ENCODE measurements at regions not wholly inside any gene's neighbourhood (a gene's known extent, or its start where the extent isn't known, plus 50 kb on each side); places are given as distances from the start of the nearest gene placed in this dataset.

GRCh38 chr10:128594688-128595087 lies 468.5 kb upstream of the MKI67 start:
- no peak for DNase-seq

DNA sequence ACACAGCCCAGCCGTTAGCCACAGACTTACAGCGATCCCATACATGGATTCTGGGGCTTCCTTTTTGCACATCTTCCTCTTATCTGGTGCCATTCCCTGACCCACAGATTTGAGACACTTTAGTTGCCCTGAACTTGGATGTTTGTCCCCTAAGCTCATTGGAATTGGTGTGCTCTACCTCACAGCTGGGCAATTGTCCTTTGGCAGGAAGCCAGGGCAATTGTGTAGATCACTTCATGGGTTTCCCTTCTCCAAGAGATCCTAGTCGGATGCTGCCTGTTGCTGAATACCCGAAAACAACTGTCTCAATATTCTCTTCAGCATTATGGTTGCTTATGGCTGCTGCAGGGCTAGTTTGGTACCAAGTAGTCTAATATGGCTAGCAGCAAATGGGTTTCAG lies 470.7 kb upstream of the MKI67 start:
- no peak for DNase-seq

GRCh38 chr10:128599030-128599429 lies 472.8 kb upstream of the MKI67 start:
- no peak for DNase-seq

- no peak for DNase-seq
These were observed 473.3 kb upstream of the MKI67 start for GRCh38 chr10:128599538-128599937.

DNA sequence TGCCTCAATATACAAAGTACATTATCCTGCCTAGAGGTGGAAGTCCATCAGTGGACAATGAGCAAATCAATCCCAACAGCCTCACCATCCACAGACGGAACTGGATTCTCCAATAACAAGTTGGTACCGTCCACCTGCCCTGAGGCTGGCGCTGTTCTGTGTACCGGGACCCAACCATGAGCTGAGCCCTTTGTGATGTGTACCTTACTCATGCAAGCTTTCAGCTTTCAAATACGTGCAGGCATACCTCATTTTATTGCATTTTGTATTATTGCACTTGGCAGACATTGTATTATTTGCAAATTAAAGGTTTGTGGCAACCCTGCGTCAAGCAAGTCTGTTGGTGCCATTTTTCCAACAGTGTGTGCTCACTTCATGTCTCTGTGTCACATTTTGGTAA lies 476.0 kb upstream of the MKI67 start:
- DNase-seq, result no peak

GRCh38 chr10:128604025-128604424 lies 477.8 kb upstream of the MKI67 start:
- no peak for DNase-seq

DNA sequence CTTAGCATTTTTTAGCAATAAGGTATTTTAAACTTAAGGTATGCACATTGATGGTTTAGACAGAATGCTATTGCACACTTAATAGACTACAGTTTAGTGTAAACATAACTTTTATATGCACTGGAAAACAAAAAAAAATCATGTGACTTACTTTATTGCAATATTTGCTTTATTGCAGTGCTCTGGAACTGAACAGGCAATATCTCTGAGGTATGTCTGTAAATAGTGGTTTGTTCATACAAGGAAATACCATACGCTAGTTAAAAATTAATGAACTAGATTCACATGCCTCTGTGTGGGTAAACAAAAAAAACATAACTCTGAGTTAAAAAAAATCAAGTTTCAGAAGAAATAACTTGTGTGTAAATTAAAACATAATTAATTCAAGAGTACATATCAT lies 479.0 kb upstream of the MKI67 start:
- no peak for DNase-seq

DNA sequence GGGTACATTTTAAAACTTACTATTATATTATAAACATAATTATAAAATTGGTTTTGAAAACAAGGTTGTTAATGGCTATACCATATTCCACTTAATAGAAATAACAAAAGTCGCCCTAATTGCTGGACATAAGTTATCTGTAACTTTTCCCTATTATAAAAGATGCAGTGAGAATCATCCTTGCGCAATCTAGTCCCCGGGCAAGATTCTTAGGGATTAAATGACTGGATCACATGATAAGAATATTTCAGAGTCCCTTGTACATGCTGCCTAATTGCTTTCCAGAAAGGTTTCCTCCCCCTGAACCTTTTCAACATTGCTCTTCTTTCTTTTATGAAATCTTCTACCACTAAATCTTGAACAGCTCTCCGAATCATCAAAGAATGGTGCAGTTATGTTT lies 479.8 kb upstream of the MKI67 start:
- no peak for DNase-seq

DNA sequence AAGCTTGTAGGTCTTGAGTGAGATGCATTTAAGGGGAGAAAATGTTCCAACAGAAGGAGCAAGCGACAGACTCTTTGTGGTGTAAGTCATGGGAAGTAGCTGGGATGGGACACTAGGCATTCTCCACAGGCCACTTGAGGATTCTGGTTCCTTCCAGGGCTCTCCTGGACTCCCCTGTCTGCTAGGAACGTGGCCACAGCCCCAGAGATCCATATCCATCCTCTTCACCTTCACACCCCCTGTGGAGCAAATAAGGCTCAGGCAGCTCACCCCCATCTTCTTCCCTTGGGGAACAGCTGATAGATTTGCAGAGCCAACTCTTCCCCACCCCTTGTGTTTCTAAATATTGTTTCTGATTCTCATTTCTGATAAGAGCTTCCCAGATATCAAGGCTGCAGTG lies 482.6 kb upstream of the MKI67 start:
- DNase-seq, result no peak

DNA sequence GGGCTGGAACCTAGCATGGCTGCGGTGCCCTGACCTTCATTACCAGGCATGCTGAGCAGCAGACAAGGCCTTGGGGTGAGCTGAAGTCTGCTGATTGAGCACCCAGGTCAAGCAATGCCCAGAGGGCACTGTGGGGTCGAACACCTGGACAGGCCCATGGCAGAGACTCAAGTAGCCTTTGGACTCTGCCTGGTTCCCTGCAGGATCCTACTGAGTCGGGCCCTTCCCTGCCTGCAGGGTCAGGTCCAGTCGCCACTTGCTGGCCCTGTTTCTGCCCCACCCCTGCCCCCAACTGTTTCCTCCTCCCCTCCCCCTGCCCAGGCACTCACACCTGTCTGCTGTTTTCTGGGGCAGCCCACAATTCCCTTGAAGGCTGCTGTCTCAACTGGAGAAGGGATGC lies 483.2 kb upstream of the MKI67 start:
- no peak for DNase-seq

- DNase-seq, result no peak
These were observed 483.9 kb upstream of the MKI67 start for GRCh38 chr10:128610113-128610512.

DNA sequence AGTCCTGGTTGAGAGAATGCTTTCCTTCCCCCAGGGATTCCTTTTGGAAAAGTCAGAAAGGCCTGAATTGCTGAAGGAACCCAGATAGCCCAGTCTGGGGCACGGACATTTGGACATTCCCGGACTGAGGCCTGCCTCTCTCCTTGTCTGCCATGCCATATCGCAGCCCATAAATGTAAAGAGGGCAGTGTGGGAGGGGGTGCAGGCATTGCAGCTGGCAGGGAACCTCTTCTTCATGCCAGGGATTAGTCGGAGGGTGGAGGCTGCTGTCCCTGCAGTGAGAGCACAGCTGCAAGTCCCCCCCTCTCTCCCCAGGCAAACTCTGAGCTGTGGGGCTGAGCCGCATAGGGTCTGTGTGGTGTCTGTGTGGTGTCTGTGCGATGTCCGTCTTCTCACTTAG lies 486.0 kb upstream of the MKI67 start:
- no peak for DNase-seq

DNA sequence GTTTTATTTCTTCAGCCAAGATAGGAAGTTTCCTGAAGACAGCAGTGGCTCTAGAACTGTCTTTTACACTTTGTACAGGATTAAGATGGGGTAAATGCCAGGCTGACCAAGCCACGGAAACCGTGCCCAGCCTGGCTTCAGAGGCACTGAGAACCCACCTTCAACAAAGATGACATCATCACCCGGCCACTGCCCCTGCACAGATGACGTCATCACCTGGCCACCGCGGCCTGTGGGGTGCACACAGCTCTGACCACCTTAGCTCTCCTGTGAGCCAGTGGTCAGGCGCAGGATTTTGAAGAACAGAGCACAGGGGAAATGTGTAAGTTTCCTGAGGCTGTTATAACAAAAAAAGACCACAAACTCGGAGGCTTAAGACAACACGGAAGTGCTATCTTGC lies 486.4 kb upstream of the MKI67 start:
- no peak for DNase-seq

DNA sequence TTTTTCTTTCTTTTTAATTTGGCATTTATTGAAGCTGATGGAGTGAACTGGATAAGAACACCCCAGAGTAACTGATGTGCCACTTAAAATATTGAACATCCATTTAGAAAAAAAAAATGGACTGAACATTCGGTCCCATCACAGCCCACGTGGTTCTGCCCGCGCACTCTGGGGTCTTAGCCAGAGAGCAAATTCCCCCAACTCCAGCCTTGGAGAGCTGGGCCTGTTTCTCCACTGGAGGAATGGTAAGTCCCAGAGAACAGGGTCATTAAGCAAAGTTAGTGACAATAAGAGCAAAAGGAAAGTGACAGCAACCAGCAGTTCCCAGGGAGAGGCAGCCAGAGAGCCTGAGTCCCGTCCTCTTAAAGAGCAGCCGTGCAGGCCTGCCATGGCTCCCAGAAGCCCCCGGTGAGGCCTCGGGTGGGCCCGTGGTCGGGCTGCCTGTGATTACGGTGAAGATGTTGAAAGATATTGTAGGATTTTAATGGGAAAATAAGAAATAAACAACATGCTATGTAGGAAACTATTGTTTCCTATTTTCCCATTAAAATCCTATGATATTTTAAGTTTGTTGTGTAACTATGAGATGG lies 487.9 kb upstream of the MKI67 start:
- DNase-seq, result no peak

DNA sequence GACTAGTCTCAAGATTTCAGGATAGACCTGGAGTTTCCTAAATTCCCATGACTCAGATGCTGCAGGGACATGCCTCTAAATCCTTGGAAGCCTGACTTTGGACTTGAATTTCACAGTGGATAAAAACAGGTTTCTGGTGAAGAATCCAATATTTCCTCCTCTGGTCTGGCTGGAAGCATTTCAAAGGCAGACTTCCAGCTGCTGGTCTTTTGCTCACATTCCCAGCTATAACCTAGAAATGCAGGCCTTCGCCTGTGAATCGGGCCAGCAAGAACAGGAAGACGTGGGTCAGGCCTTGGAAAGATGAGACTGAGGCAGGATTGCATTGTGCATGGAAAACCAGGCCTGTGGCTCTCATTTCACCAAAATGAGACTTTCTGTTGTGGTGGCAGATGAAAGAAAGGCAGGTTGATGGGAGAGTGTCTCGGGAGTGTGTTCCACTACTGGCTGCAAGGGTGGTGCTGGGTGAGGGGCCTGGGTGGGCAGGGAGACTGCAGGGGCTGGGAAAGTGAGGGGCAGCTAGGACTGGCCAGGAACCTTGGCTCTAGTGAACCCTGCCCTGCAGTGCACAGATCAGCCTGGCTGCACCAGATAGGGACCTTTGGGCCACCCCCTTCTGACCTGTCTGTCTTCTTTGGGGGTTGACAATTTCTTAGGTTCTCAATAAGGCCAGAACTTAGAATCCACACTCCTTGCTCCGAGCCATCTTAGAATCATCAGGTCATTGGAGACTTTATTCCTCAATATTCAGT lies 488.8 kb upstream of the MKI67 start:
- DNase-seq, result no peak

GRCh38 chr10:128617532-128617931 lies 491.3 kb upstream of the MKI67 start:
- no peak for DNase-seq

DNA sequence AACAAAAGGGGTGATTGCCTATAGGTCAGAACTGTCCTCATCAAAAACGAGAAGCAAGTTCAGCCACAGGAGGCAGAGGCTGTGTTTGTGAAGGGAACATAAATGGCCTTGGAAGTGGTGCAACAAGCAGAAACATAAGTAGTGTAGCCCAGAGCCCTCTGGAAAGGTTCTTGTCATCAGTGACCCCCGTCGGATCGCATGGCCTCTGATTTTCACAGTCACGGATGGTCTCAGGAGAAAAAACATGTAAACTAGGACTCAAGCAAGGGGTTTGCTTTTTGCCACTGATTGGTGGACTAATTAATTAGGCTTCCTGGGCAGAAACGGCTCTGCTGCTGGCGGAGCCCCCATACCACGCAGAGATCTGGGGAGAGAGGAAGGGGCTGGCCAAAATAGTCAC lies 496.5 kb upstream of the MKI67 start:
- DNase-seq, result no peak

DNA sequence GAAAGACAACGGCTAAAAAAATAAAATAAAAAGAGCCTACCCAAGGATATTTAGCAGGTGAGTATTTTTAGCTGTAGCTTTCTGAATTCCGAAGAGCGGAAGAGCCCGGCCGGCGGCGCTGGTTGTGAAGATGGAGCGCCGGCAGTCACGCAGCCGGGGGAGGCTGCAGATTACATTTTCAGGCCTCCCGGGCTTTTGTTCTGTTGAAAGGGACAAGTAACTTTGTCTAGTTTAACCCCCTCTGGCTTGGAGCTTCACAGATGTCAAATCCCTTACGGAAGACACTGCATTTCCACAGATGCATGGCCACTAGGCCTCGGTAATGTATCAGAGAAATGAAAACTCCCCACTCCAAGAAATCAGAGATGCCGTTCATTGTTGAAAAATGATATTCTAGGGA lies 497.6 kb upstream of the MKI67 start:
- no peak for DNase-seq

DNA sequence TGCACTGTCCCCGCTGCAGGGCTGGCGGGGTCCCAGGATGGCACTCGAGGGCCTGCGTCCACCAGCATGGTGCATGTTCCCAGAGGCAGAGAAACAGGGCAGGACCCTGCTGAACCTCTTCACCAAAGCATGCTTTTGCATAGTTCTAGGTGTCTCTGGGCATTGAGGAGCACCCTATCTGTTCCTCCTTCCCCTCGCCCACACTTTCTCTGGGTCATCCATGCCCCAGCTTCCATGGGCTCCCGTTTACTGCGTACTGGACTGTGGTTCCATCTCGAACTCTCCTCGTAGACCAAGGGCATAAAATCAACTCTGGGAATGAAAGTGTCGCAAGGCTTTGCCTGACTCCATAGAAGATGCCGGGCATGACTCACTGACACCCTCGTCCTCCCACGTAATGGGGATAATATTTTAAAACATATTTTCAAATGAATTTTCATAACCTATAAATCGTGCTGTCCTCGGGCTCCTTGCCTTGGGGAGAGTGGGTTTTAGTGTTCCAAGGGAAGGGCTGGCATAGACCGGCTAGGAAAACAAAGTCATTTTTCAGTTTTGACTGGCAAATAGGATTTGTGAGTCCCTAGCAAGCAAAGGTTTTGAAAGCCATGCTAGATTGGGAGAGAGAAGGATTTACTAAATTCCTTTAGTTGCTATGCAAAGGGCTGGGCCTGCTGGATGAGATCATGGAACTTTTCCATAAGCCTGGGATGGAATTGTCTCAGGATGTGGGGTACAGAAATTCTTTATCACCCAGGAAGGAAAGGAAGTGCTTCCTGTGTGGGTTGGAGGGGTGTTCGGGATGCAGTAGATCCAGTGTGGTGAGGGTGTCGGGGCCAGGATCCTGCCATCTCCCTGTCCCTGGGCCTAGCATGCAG lies 498.7 kb upstream of the MKI67 start:
- DNase-seq, result no peak

DNA sequence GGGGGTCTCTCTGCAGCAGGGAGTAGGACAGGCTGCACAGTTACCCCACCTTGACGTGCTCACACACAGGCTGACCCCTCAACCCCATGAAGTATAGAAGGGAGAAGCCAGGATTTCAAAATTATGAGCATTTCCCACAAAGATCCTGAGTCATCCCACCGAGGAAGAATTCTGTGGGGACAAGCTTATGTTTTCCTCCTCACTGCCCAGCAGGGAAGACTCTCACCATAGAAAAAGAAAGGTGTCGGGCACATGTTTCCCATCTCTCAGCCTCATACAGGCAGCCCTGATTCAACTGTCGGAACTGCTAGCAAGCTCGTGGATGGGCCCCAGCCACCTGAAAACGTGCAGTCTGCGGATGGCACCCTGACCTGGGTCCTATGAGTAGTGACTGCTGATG lies 499.7 kb upstream of the MKI67 start:
- no peak for DNase-seq

DNA sequence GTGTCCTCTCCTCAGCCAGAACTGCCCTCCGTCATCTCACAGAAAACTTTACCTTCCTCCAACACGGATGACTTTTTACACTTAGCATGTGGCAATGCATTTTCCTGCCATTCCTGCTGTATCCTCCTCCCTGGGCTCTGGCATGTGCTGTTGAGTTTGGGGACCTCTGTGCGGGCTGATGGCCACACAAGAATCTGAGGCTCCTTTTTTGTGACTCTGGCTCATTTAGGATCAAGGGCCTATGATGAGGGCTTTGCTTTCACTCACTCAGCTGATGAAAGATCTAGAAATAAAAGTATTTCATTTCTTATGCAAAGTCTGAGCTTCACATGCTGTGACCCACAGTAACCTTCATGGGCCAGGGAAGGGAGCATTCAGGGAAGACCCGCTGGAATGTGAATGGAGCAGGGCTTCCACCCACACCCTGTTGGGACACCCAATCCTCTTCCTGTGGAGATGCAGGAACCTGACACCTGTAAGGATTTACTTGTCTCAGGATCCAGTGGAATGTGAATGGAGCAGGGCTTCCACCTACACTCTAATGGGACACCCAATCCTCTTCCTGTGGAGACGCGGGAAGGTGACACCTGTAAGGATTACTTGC lies 500.3 kb upstream of the MKI67 start:
- DNase-seq, result no peak

DNA sequence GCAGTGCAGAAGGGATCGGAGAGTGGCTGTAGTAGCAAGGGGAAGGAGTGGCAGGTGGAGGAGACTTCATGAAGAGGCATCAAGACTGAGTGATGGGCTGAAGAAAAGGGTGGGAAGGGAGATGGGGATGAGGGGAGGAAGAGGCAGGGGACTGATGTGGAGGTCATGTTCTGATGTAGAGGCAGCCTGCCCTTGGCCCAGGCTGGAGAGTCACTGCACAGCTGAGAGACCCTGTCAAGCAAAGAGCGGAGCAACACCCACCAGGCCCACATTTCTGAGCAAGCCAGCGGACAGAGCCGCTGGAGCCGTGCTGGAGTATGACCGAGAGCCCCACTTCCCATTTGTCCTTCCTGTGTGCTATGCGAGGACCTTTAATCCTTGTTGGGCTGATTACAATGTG lies 501.6 kb upstream of the MKI67 start:
- DNase-seq, result no peak

- no peak for DNase-seq
These were observed 502.0 kb upstream of the MKI67 start for GRCh38 chr10:128628252-128628651.

Measured in activated CD8-positive, alpha-beta memory T cell treated with anti-CD3 and anti-CD28 coated beads, Interleukin-2, amount 50 U/mL, for 48 hours (primary cell).